HAP-1 (cell line): ENCODE measurements at regions not wholly inside any gene's neighbourhood (a gene's known extent, or its start where the extent isn't known, plus 50 kb on each side); places are given as distances from the start of the nearest gene placed in this dataset.

ENCODE experiments used
- DNase-seq, 2 experiments: peaks; one replicate each; pipeline ENCODE4 v3.0.0-alpha.2; 2016 to 2020; ENCODE audit warnings: low spot score in 2 of 2
- H3K27me3 ChIP-seq: fragments of 250-450 bp; sonication (Bioruptor Pico); 2 replicates; pipeline ENCODE4 v1.5.1; 2020; ENCODE audit warnings: low read depth, mild to moderate bottlenecking, moderate library complexity
- H3K36me3 ChIP-seq: fragments of 250-450 bp; sonication (Bioruptor Pico); replicated peaks from 2 replicates; pipeline ENCODE4 v1.5.1; 2020; ENCODE audit warnings: mild to moderate bottlenecking
- H3K4me1 ChIP-seq: fragments of 250-450 bp; sonication (Bioruptor Pico); 2 replicates; pipeline ENCODE4 v1.5.1; 2020; ENCODE audit warnings: mild to moderate bottlenecking
- H3K4me3 ChIP-seq: fragments of 250-450 bp; sonication (Bioruptor Pico); 2 replicates; pipeline ENCODE4 v1.5.1; 2020; ENCODE audit warnings: mild to moderate bottlenecking, moderate library complexity
- H3K9me3 ChIP-seq: fragments of 250-450 bp; sonication (Bioruptor Pico); 2 replicates; pipeline ENCODE4 v1.5.1; 2020; ENCODE audit warnings: mild to moderate bottlenecking, moderate library complexity
- in situ Hi-C: fragments of 300-500 bp; cut with MboI; formaldehyde crosslinking; loops from 3 replicates; pipeline ENCODE4 v1.14.3; 2020; ENCODE audit warnings: low sequenced_read_pairs, inconsistent platforms, mixed read lengths

GRCh38 chr13:105019073-105019472, 1516.4 kb downstream of the EFNB2 start:
- in situ Hi-C loops, result no loop called here
- DNase-seq, result no peak
- H3K9me3 ChIP-seq, result no peaks in the 10 kb centered on the region

GRCh38 chr13:105016266-105016665, 1519.2 kb downstream of the EFNB2 start:
- in situ Hi-C loops, result no loop called here
- H3K27me3 ChIP-seq, result no peaks in the 10 kb centered on the region
- no peaks in the 10 kb centered on the region for H3K4me1 ChIP-seq
- H3K36me3 ChIP-seq, result no peaks in the 10 kb centered on the region
- no peaks in the 10 kb centered on the region for H3K9me3 ChIP-seq
- no peak overlapping the region for H3K4me3 ChIP-seq
- DNase-seq, result no peak

More at GRCh38 chr13:105019073-105019472, 1516.4 kb downstream of the EFNB2 start:
- H3K27me3 ChIP-seq, result no peaks in the 10 kb centered on the region
- no peaks in the 10 kb centered on the region for H3K4me1 ChIP-seq
- no peak overlapping the region for H3K4me3 ChIP-seq
- no peaks in the 10 kb centered on the region for H3K36me3 ChIP-seq

- H3K9me3 ChIP-seq, result no peaks in the 10 kb centered on the region
- no peak overlapping the region for H3K4me3 ChIP-seq
- no peaks in the 10 kb centered on the region for H3K27me3 ChIP-seq
- no peaks in the 10 kb centered on the region for H3K4me1 ChIP-seq
- in situ Hi-C loops, result no loop called here
- DNase-seq, result no peak
- no peaks in the 10 kb centered on the region for H3K36me3 ChIP-seq
Measured at GRCh38 chr13:105008604-105009003, 1526.9 kb downstream of the EFNB2 start.

GRCh38 chr13:105007166-105007808, 1528.2 kb downstream of the EFNB2 start:
- H3K4me1 ChIP-seq, result no peaks in the 10 kb centered on the region
- no peaks in the 10 kb centered on the region for H3K9me3 ChIP-seq
- in situ Hi-C loops, result no loop called here

GRCh38 chr13:104996022-104996421, 1539.4 kb downstream of the EFNB2 start:
- Histone ChIP-seq H3K9me3 (no peaks in the 10 kb centered on the region), H3K27me3 (no peaks in the 10 kb centered on the region), H3K4me1 (no peaks in the 10 kb centered on the region), H3K4me3 (no peak overlapping the region), H3K36me3 (no peaks in the 10 kb centered on the region)
- in situ Hi-C loops, result no loop called here
- DNase-seq, result no peak

More at GRCh38 chr13:105007166-105007808, 1528.2 kb downstream of the EFNB2 start:
- no peak for DNase-seq
- H3K36me3 ChIP-seq, result no peaks in the 10 kb centered on the region
- no peaks in the 10 kb centered on the region for H3K27me3 ChIP-seq
- no peak overlapping the region for H3K4me3 ChIP-seq

GRCh38 chr13:104993708-104994107, 1541.8 kb downstream of the EFNB2 start:
- Histone ChIP-seq H3K9me3 (no peaks in the 10 kb centered on the region), H3K36me3 (no peaks in the 10 kb centered on the region), H3K4me1 (no peaks in the 10 kb centered on the region), H3K4me3 (no peak overlapping the region), H3K27me3 (no peaks in the 10 kb centered on the region)
- no peak for DNase-seq
- in situ Hi-C loops, result no loop called here

GRCh38 chr13:104987621-104988020, 1547.8 kb downstream of the EFNB2 start:
- Histone ChIP-seq H3K36me3 (no peaks in the 10 kb centered on the region), H3K4me3 (no peak overlapping the region), H3K9me3 (no peaks in the 10 kb centered on the region), H3K4me1 (no peaks in the 10 kb centered on the region), H3K27me3 (no peaks in the 10 kb centered on the region)
- in situ Hi-C loops, result no loop called here
- no peak for DNase-seq

- Histone ChIP-seq H3K4me1 (no peaks in the 10 kb centered on the region), H3K4me3 (no peak overlapping the region), H3K27me3 (no peaks in the 10 kb centered on the region), H3K36me3 (no peaks in the 10 kb centered on the region), H3K9me3 (no peaks in the 10 kb centered on the region)
- DNase-seq, result no peak
- in situ Hi-C loops, result no loop called here
Measured at GRCh38 chr13:104984296-104984818, 1551.1 kb downstream of the EFNB2 start.

GRCh38 chr13:104983601-104984000, 1551.9 kb downstream of the EFNB2 start:
- in situ Hi-C loops, result no loop called here
- no peak overlapping the region for H3K4me3 ChIP-seq
- no peak for DNase-seq
- H3K36me3 ChIP-seq, result no peaks in the 10 kb centered on the region
- no peaks in the 10 kb centered on the region for H3K9me3 ChIP-seq
- H3K27me3 ChIP-seq, result no peaks in the 10 kb centered on the region
- H3K4me1 ChIP-seq, result no peaks in the 10 kb centered on the region

GRCh38 chr13:104980586-104980985, 1554.9 kb downstream of the EFNB2 start:
- Histone ChIP-seq H3K36me3 (no peaks in the 10 kb centered on the region), H3K4me1 (no peaks in the 10 kb centered on the region), H3K27me3 (no peaks in the 10 kb centered on the region), H3K9me3 (no peaks in the 10 kb centered on the region), H3K4me3 (no peak overlapping the region)
- in situ Hi-C loops, result no loop called here
- DNase-seq, result no peak

GRCh38 chr13:104979281-104980030, 1556.0 kb downstream of the EFNB2 start:
- Histone ChIP-seq H3K4me1 (no peaks in the 10 kb centered on the region), H3K9me3 (no peaks in the 10 kb centered on the region), H3K36me3 (no peaks in the 10 kb centered on the region), H3K27me3 (no peaks in the 10 kb centered on the region), H3K4me3 (no peak overlapping the region)
- no peak for DNase-seq
- in situ Hi-C loops, result no loop called here

- in situ Hi-C loops, result no loop called here
- no peak for DNase-seq
- Histone ChIP-seq H3K36me3 (no peaks in the 10 kb centered on the region), H3K27me3 (no peaks in the 10 kb centered on the region), H3K4me3 (no peak overlapping the region), H3K4me1 (no peaks in the 10 kb centered on the region), H3K9me3 (no peaks in the 10 kb centered on the region)
Measured at GRCh38 chr13:104976986-104977385, 1558.5 kb downstream of the EFNB2 start.

GRCh38 chr13:104975272-104975671, 1560.2 kb downstream of the EFNB2 start:
- Histone ChIP-seq H3K4me1 (no peaks in the 10 kb centered on the region), H3K36me3 (no peaks in the 10 kb centered on the region), H3K4me3 (no peak overlapping the region), H3K27me3 (no peaks in the 10 kb centered on the region), H3K9me3 (no peaks in the 10 kb centered on the region)
- in situ Hi-C loops, result no loop called here
- no peak for DNase-seq

GRCh38 chr13:104968876-104969275, 1566.6 kb downstream of the EFNB2 start:
- Histone ChIP-seq H3K27me3 (no peaks in the 10 kb centered on the region), H3K9me3 (no peaks in the 10 kb centered on the region), H3K36me3 (no peaks in the 10 kb centered on the region), H3K4me3 (no peak overlapping the region), H3K4me1 (no peaks in the 10 kb centered on the region)
- DNase-seq, result no peak
- in situ Hi-C loops, result no loop called here
